Prostate gland (tissue), 2 donors: ENCODE measurements at regions not wholly inside any gene's neighbourhood (a gene's known extent, or its start where the extent isn't known, plus 50 kb on each side); places are given as distances from the start of the nearest gene placed in this dataset.

Source experiments
- DNase-seq: peaks from one replicate; pipeline ENCODE4 v3.0.0-alpha.2; 2019; ENCODE audit warnings: low spot score
- H3K27ac ChIP-seq, 2 donors: fragments of 200-600 bp; sonication (generic); 2 replicates each; pipeline ENCODE4 v1.5.1; 2017 to 2019
- H3K27me3 ChIP-seq: fragments of 200-600 bp; sonication (generic); replicated peaks from 2 replicates; pipeline ENCODE4 v1.5.1; 2019; ENCODE audit not compliant: insufficient read depth
- H3K36me3 ChIP-seq, 2 donors: fragments of 200-600 bp; sonication (generic); 1 replicate in 1 of 2; 2 replicates in 1 of 2; pipeline versions ENCODE4 v1.5.1 to v1.8.1; 2017 to 2019
- H3K4me1 ChIP-seq: fragments of 200-600 bp; sonication (generic); replicated peaks from 2 replicates; pipeline ENCODE4 v1.5.1; 2019
- H3K4me3 ChIP-seq, 2 donors: fragments of 200-600 bp; sonication (generic); 2 replicates each; pipeline ENCODE4 v1.5.1; 2017 to 2019
- H3K9me3 ChIP-seq: fragments of 200-600 bp; sonication (generic); 2 replicates; pipeline ENCODE4 v1.5.1; 2017
- POLR2A ChIP-seq: fragments of 450-650 bp; IDR thresholded peaks from one replicate; pipeline ENCODE4 v1.6.1; 2016; ENCODE audit warnings: antibody characterized with exemption, mild to moderate bottlenecking
- POLR2AphosphoS5 ChIP-seq: sonication (generic); formaldehyde crosslinking; IDR thresholded peaks from one replicate; pipeline ENCODE4 v1.6.1; 2017; ENCODE audit warnings: antibody characterized with exemption
- WGBS: methylation state at CpG from one replicate; pipeline ENCODE4 v1.1.5; 2018; 5-methylcytosine and 5-hydroxymethylcytosine counted together
- intact Hi-C: fragments of 100-400 bp; cut with DNase I; formaldehyde crosslinking; loops from one replicate; pipeline ENCODE4 v1.14.2; 2022
- TF ChIP-seq, protein P1 (sequence below), 4 experiments: fragments of 200-600 bp in 2 of 4; fragments of 450-650 bp in 2 of 4; sonication (generic) in 2 of 4; IDR thresholded peaks; 1 replicate in 3 of 4; 2 replicates in 1 of 4; pipeline ENCODE4 v1.5.1; 2016 to 2019; ENCODE audit warnings: antibody characterized with exemption in 4 of 4, mild to moderate bottlenecking in 2 of 4, moderate library complexity in 2 of 4

DNA sequence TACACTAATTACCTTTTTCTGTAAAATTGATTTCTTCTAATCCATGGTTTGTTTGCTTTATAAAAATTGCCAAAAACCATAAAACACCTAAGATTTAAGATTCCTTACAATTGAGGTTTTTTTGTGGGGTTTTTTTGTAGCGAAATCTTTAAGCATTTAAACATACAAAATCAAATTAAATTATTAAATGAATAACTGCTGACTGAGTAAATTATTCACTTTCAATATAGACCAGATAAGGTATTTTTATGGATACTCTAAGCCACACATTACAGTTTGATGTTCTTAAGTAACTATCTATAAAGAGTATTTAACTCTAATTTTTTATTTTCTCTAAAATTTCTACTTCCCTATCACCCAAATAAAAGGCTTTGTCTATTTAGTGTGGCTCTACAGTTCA, 55.5 kb downstream of the PIK3C2A start:
- intact Hi-C loops = no loop called here
- no peak for DNase-seq

DNA sequence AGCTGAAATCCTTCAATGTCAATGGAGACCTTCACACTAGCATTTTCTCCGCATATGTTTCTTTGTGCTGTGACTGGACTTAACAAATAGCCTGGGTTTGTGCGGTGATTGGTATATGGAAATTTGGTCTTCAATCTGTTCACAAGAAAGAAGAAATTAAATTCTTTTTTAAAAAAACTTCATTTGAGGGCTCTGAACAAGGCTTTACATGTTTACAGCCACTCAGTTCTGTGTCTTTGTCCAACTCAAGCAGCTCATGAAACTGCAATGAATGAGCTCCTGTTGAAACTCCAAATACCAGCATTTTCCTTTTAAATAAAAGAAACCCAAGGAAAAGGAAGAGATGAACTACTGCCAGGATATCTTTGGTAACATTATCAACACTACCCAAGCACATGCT, 57.3 kb downstream of the PIK3C2A start:
- Histone ChIP-seq H3K27me3 (no peaks in the 10 kb centered on the region), H3K36me3 (no peaks in the 10 kb centered on the region), H3K4me1 (no peaks in the 10 kb centered on the region), H3K9me3 (no peaks in the 10 kb centered on the region), H3K27ac (no peak overlapping the region), H3K4me3 (no peak overlapping the region)
- TF ChIP-seq POLR2AphosphoS5 = no peak
- TF ChIP-seq, protein P1, sequence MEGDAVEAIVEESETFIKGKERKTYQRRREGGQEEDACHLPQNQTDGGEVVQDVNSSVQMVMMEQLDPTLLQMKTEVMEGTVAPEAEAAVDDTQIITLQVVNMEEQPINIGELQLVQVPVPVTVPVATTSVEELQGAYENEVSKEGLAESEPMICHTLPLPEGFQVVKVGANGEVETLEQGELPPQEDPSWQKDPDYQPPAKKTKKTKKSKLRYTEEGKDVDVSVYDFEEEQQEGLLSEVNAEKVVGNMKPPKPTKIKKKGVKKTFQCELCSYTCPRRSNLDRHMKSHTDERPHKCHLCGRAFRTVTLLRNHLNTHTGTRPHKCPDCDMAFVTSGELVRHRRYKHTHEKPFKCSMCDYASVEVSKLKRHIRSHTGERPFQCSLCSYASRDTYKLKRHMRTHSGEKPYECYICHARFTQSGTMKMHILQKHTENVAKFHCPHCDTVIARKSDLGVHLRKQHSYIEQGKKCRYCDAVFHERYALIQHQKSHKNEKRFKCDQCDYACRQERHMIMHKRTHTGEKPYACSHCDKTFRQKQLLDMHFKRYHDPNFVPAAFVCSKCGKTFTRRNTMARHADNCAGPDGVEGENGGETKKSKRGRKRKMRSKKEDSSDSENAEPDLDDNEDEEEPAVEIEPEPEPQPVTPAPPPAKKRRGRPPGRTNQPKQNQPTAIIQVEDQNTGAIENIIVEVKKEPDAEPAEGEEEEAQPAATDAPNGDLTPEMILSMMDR (IDR thresholded peaks at IDR 0.05) = no peak
- TF ChIP-seq POLR2A = no peak
- intact Hi-C loops = no loop called here
- no peak for DNase-seq
- 87% methylated on average over 2 of the region's 2 CpGs for WGBS

More for the DNA sequence above, 55.5 kb downstream of the PIK3C2A start:
- no peaks in the 10 kb centered on the region for H3K4me1 ChIP-seq
- no peak for TF ChIP-seq POLR2AphosphoS5
- H3K27ac ChIP-seq = no peak overlapping the region
- H3K4me3 ChIP-seq = no peak overlapping the region
- no peaks in the 10 kb centered on the region for H3K27me3 ChIP-seq
- H3K36me3 ChIP-seq = no peaks in the 10 kb centered on the region
- WGBS = 42% methylated on average over 1 of the region's 1 CpG
- no peaks in the 10 kb centered on the region for H3K9me3 ChIP-seq

DNA sequence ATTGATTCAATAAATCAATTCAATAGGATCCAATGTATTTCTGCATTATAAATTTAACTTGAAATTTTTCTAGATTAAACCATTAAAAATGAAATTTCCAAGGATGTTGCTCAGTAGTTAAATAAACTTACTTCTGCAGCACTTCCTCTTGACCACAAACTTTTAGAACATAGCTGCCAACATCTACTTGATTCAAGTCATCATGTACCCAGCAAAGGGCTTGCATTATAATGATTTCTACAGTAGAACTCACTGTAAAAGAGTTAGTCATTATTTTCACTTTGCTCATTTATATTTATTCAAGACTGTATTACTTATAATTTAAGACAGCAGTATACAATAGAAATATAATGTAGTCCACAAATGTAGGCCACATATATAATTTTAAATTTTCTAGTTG, 59.2 kb downstream of the PIK3C2A start:
- Histone ChIP-seq H3K9me3 (no peaks in the 10 kb centered on the region), H3K27ac (no peak overlapping the region), H3K4me1 (no peaks in the 10 kb centered on the region), H3K4me3 (no peak overlapping the region), H3K27me3 (no peaks in the 10 kb centered on the region), H3K36me3 (no peaks in the 10 kb centered on the region)
- intact Hi-C loops = no loop called here
- DNase-seq = no peak
- no peak for TF ChIP-seq POLR2A
- TF ChIP-seq, protein P1 (IDR thresholded peaks at IDR 0.05) = peak in 1 of 4 experiments; percentile 8

DNA sequence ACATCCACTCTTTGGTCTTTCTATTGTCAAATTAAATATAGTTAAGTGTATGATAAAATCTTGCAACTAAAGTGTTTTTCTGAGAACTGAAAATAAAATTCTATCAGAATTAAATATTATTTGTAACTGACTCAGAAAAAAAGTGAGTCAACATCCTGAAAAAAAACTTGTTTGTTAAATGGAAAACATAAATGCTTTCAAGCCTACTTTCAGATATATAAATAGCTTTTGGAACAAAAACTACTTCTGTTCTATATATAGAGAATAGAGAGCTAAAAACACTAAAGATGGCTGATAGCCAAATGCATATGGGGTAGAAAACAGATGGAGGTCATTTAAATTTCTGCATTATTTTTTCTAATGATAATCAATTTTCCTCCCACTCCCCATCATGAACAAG, 61.8 kb downstream of the PIK3C2A start:
- Histone ChIP-seq H3K4me3 (no peak overlapping the region), H3K36me3 (no peaks in the 10 kb centered on the region), H3K27me3 (no peaks in the 10 kb centered on the region), H3K4me1 (no peaks in the 10 kb centered on the region), H3K9me3 (no peaks in the 10 kb centered on the region), H3K27ac (no peak overlapping the region)
- TF ChIP-seq POLR2A = no peak
- TF ChIP-seq, protein P1 (IDR thresholded peaks at IDR 0.05) = no peak
- TF ChIP-seq POLR2AphosphoS5 = no peak
- no peak for DNase-seq
- intact Hi-C loops = no loop called here

GRCh38 chr11:17142450-17142849, 65.0 kb upstream of the RPS13 start:
- intact Hi-C loops = no loop called here
- Histone ChIP-seq H3K27me3 (no peaks in the 10 kb centered on the region), H3K4me3 (no peak overlapping the region), H3K4me1 (no peaks in the 10 kb centered on the region), H3K9me3 (no peaks in the 10 kb centered on the region), H3K36me3 (no peaks in the 10 kb centered on the region), H3K27ac (no peak overlapping the region)
- WGBS = 92% methylated on average over 2 of the region's 2 CpGs
- no peak for TF ChIP-seq POLR2AphosphoS5
- no peak for TF ChIP-seq POLR2A
- DNase-seq = no peak

DNA sequence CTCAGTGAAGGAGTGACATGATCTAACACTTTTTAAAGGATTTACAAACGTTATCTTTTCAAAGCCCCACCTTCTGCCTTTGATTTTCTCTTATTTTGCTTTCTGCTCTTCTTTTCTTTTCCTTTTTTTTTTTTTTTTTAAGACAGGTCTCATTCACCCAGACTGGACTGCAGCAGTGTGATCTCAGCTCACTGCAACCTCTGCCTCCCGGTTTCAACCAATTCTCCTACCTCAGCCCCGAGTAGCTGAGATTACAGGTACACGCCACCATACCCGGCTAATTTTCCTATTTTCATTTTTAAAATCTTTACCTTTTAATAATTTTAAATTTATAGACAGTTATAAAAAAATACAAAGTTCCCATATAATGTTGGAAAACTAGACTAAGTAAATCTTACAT, 63.7 kb upstream of the RPS13 start:
- TF ChIP-seq POLR2AphosphoS5 (no peak), POLR2A (no peak)
- TF ChIP-seq, protein P1 (IDR thresholded peaks at IDR 0.05) = no peak
- H3K36me3 ChIP-seq = no peaks in the 10 kb centered on the region
- intact Hi-C loops = no loop called here
- no peaks in the 10 kb centered on the region for H3K4me1 ChIP-seq
- H3K27ac ChIP-seq = no peak overlapping the region
- no peaks in the 10 kb centered on the region for H3K27me3 ChIP-seq
- WGBS = 84% methylated on average over 5 of the region's 5 CpGs
- DNase-seq = no peak
- no peak overlapping the region for H3K4me3 ChIP-seq
- no peaks in the 10 kb centered on the region for H3K9me3 ChIP-seq
